GM18499 (cell line): ENCODE measurements at regions not wholly inside any gene's neighbourhood (a gene's known extent, or its start where the extent isn't known, plus 50 kb on each side); places are given as distances from the start of the nearest gene placed in this dataset.

Source experiments
- ATAC-seq: cut with Tn5 transposase; IDR thresholded peaks from one replicate; pipeline ENCODE4 v1.9.1; 2021; ENCODE audit warnings: moderate number of reproducible peaks; ENCODE audit not compliant: insufficient read depth, unreplicated experiment

DNA sequence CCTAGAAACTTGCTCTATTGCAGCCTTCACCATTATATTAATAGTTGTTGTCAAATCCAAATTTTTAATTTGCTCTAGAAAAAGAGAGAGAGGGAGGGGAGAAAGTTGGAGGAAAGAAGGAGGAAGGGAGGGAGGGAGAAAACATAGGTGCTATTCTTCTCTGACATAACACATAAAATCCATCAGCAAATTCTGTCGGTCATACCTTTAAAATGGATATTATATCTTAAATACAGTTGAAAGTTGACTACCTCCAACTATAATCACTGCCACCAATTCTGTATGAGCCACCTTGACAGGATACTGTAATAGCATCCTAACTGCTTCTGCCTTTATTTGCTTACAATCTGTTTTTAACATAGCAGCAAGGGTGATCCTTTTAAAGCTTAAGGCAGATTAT lies 314.7 kb upstream of the ALCAM start:
- ATAC-seq, result no peak

DNA sequence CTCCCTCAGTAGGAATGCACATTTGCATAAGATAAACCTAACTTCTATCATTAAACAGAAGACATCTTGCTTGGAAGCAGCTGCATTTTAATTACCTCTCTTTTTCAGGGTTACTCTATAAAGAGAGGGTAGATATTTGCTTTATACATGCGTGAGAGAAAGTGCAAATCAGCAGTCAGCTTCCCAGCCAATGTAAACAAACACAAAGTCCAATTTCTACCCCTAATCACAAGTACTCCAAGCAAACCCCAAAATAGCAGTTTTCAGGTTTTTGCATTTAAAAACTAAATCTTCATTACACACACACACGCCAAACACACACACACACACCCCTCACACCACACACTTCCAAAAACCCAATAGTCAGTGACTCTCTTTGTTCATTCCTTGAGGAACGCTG lies 303.9 kb upstream of the ALCAM start:
- no peak for ATAC-seq

DNA sequence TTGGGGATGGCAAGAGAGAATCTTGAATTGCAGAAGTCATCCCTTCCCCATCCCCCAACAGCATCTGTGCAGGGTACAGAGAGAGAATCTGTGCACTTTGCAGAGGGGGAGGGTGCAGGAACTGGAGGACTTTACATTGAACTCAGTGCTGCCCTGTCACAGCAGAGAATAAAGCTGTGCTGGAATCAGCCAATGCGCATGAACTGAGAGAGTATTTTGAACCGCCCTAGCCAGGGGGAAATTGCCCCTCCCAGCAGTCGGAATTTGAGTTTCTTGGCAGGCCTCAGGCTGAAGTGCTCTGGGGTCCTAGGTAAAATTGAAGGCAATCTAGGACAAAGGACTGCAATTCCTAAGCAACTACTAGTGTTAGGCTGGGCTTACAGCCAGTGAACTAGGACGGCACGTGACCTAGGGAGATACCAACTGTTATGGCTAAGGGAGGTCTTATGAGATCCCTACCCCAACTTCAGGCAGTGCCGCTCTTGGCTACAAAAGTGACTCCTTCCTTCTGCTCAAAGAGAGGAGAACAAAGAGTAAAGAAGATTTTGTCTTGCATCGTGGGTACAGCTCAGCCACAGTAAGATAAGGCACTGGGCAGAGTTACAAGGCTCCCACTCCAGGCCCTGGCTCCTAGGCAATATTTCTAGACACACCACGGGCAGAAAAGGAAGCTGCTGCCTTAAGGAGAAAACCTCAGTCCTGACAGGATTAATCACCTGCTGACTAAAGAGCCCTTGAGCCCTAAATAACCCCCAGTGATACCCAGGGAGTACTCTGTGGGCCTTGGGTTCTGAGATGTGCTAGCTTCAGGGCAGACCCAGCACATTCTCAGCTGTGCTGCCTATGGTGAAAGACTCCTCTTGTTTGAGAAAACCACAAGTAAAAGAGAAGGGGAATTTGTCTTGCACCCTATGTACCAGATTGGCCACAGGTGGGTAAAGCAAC lies 300.5 kb upstream of the ALCAM start:
- no peak for ATAC-seq

DNA sequence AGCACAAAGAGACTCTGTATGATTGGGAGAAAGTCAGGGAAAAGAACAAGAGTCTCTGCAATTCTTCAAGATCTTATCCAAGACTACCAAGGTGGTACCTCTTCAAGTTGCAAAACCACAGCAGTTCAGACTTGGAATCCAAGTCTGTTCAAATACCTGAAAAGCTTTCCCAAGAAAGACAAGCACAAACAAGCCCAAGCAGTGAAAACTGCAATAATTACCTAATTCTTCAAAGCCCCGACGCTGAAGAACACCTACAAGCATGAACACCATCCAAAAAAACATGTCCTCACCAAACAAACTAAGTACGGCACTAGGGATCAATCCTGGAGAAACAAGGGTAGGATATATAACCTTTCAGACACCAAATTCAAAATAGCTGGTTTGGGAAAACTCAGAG lies 299.3 kb upstream of the ALCAM start:
- no peak for ATAC-seq

DNA sequence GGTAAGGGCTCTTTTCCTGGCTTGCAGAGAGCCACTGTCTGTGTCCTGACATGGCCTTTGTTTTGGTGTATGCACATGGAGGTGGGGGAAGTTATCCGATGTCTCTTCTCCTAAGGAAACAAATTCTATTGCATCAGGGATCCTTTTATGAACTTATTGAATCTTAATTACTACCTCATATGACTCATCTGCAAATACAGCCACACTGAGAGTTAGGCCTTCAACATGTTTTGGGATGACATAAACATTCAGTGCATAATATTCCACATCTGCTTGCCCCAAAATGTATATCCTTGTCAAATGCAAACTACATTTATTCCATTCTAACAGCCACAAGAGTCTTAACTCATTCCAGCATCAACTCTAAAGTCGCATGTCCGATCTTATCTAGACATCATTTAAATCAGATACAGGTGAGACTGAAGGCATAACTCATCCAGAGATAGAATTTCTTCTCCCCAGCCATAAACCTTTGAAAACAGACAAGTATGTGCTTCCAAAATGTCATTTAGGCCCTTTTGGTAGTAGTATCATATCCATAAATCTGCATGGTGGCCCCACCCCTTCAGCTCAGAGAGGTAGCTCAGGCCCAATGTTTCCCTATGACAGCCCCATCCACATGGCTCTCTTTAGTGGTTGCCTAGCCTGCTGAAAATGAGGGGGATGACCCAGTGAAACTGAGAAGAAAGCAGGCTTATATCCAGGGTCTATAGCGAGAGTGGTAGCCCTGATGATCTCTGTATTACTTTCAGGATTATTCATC lies 289.5 kb upstream of the ALCAM start:
- no peak for ATAC-seq

DNA sequence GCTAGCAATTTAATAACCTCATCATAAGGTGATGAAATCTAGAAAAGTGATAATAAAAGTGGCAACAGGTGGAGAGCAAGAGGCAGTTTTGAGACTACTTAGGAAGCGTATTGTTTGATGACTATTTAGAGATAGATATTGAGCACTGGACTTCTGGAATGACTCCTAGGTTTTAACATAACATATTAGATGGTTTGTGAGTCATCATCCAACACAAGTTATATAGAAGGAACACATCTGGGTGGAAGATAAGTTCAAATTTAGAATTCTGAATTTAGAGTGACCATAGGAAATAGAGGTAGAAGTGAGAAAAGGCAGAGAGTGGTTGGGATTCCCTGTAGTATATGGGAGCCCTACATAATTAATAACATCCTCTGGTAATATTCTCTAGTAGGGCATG lies 282.8 kb upstream of the ALCAM start:
- no peak for ATAC-seq

DNA sequence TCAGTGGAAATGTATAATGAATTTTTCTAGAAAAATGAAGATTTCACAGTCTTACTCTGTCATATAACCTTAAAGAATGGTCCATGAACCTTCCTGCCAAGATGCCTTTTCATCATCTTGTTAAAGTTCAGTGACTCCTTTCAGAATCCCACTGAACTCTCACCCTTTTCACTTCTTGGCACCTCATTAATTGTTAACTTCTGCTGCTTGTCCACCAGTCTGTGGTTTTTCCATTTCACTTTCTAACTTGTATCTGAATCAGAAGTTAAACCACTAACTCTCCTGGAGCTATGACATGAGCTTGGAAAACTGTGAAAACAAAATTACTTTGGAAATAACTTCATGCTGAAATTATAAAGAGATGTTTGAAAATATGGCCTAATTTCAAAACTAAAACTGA lies 281.2 kb upstream of the ALCAM start:
- no peak for ATAC-seq

DNA sequence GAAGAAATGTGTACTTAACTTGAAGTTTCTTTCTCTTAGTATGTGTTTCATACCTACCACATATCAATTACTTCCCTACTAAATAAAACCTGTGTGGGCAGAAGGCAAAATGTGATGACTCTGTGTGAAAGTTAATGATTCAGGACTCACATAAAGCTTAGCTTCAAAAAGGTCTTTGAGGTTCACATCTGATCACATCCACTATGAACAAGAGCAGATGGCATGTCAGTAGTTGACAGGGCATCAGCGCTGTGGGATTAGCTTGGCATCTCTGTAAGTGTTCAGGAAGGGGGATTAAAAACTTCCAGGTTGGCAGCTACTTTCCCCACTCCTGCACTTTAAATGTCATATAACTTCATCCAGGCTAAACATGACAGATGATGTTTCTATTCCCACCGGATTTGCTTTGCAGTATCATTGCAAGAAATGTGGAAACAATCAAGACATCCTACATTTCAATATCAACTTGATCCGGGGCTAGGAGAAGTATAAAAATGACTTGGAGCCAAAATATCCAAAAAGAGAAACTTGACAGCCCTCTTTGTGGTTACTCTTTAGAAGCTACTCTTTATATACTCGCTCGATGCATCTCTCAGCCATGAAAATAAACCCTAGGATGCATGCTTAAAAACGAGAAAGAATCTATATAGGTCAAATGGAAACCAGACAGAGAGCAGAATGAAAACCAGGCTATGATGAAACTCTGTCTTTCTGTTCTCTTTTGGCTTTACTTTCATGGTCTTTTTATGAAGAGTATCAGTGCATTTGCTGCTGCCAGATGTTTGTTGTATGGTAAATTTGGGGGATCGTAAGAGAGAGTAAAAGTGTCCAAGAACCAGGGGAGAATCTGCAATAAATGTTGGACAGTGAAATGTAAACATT lies 273.1 kb upstream of the ALCAM start:
- no peak for ATAC-seq

DNA sequence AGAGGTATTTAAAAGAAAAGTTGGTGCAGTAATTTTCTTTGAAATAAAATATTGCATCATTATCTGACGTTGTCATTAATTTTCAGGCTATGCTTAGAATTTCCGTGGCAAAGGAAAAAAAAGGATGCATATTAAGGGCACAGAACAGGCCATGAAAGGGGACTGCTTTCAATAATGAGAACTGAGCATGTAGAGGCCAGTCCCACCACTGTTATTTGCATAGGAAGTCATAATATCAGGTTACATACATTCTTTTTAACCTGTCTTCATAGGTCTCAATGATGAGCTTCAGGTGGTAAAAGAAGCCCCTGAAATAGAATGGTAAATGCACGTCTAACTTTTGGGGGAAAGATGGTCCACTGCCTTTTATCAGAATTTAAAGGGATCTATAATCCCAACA lies 272.1 kb upstream of the ALCAM start:
- no peak for ATAC-seq

DNA sequence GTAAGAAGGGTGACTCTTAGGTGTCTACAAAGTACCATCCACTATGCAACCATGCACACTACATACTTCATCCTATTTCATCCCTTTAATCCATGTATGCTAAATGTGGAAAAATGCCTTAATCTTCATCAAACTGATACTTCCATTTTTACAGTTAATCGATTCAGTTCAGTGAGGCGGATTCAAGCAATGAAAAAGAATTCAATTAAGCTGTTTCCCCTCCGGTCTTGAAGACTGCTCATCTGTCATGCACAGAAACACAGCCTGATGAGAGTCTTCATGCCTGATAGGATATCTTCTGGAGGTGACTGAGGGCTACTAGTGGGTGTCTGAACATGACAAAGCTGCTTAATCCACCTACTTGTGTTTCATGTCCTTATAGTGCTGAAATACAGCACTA lies 270.6 kb upstream of the ALCAM start:
- no peak for ATAC-seq

DNA sequence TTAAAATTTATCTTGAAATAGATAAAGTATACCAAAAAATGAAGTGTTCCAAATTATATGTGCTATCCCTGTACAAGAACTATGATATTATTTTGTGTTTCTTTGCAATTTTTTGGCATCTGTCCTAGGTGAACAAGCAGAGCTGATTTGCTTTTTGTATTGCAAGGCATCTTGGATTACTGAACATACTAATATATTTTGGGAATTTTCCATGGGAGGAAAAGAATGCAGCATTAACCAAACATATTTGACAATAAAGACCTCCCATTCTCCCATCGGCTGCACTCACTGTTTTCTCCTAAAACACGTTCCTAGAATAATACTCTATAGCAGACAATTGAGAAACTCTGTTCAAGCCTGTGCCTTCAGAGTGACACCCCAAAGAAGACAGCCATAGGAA lies 265.1 kb upstream of the ALCAM start:
- no peak for ATAC-seq

DNA sequence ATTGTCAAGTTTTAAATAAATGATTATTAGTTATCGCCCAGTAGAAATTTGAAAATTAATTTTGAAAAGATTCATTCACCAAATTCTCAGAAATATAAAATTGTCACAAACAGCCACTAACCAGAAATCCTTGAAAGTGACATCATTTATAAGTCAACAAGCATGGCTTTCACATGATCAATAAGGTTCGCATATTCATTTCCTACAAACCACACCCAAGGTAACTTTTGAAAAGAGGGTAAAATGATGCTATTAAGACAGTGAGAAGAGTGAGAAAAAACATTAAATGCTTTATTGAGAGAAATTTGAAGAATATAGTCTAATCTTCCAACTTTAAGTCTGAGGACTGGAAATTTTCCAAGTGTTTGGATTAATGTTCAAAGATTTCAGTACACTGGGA lies 263.6 kb upstream of the ALCAM start:
- ATAC-seq, result no peak

DNA sequence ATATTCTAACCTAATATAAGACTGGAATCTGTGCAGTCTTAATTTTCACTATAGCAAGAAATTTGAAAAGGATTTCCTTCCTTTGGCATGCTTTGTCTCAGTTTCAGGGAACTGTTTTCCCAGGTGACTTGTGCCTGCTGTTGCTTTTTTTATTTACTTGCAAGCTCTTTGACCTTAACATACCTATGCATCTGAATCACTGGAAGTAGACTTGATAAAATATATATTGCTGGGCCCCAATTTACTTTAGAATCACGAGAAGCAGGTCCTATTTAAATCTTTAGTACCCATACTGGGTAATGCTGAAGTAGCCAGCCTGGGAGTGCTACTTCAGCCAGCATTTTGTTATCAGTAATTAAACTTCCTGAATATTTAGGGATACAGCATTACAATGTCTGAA lies 257.9 kb upstream of the ALCAM start:
- no peak for ATAC-seq

DNA sequence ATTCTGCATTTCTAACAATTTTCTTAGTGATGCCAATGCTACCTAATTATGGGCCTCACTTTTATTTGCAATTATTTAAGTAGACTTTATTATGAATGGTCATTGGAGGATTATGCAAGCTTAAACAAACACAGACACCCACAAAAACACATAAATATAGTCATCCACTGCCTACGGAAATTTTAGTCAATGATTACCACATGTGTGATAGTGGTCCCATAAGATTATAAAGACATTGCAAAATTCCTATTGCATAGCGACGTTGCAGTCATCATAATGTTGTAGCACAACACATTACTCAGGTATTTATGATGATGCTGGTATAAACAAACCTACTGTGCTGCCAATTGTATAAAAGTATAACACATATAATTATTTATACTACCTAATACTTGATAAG lies 247.8 kb upstream of the ALCAM start:
- no peak for ATAC-seq

DNA sequence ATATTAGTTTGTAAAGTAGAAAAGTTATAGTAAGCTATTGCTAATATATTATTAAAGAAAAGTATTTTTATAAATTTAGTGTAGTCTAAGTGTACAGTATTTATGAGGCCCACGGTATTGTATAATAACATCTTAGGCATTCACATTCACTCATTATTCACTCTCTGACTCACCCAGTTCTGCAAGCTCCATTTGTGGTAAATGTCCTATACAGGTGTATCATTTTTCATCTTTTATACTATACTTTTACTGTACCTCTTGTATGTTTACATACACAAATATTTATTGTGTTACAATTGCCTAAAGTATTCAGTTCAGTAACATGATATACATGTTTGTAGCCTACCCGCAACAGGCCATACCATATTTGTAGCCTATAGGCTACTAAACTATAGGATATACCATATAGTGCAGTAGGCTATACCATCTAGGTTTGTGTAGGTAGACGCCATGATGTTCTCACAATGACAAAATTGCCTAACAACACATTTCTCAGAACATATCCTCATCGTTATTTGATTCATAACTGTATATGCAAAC lies 246.8 kb upstream of the ALCAM start:
- no peak for ATAC-seq

DNA sequence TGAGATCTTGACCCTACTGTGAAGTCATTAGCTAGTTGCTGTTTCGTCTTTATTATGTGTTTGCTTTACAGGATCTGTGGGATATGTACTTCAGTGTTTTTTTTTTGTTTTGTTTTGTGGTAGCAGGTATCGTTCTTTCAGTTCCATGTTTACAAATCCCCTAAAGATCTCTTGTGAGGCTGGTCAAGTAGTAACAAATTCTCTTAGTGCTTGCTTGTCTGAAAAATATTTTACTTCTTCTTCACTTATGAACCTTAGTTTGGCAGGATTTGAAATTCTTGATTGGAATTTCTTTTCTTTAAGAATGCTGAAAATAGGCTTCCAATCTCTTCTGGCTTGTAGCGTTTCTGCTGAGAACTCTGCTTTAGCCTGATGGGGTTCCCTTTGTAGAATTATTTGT lies 235.8 kb upstream of the ALCAM start:
- no peak for ATAC-seq

DNA sequence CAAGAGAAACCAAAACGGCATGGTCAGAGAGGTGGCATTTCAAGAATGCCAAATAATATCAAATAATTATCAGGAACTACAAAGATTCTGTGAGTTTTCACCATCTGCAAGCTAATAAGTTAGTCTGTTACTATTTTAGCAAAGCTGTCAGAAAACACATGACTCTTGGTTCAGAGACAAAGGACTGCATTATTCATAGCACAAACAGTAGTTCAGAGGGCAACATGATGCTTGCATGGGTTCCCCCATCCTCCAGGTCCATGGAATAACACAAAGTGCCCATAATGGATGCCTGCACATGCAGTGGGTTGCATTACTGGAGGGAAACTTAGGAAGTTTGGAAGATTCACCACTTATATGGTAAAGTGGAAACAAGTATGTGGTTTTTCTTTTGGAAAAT lies 228.8 kb upstream of the ALCAM start:
- no peak for ATAC-seq

DNA sequence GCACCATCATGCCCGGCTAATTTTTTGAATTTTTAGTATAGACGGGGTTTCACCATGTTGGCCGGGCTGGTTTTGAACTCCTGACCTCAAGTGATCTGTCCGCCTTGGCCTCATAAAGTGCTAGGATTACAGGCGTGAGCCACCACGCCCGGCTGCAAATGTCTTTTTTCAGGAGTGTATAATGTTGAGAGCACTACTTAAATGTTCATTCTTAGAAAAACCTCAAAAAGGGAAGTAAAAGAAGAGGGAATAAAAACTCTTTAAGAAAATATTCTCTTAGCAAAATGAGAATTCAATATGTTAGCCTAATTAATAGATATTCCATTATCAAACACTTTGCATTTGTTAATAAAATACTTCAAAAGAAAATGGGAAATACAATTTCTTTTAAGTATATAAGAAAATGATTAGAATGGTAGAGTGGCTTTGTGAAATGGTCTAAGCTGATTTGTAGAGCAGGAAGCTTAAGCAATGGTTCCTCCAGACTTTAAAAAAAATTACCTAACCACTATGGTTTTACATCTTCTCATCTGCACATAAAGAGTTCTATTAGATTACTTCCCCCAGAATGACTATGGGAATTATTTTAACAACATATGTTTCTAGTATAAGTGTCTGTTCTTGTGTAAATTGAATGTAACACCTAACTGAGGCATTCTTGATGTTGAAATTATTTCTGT lies 226.7 kb upstream of the ALCAM start:
- no peak for ATAC-seq

DNA sequence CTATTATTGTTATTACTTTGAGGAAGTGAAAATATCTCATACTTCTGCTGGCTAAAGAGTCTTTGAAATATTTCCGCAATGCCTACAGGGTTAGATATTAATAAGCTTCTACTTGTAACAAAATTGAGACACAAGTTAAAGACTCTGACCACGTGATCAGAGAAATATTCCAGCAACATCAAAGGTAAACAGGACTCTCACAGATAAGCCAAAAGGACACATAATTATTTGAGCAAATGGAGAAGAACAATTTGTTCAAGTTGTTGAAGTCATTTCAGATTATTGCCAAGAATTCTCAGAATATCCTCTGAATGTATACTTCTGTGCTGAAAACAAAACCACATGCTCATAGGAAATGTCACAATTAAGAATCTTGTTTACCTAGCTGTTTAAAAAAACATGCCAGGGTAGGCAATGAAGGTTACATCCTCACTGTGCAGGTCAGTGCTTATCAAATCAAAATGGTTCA lies 225.8 kb upstream of the ALCAM start:
- no peak for ATAC-seq

DNA sequence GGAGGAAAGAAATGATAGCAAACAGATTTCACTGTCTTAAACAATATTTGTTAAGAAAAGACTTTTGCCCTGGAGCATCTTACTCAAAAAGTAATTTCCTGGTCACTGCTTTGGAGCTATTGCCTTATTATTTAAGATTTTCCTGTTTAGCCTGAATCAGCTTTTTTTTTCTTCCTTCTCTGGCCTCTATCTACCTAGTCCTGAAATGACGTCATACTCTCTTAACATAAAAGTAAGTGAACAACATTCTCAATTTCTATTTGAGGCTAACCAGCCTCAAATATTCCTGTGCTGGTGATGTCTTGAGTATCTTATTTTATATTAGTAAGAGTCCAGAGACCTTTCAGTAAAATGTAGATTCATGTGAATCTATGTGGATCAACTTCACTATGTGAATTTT lies 221.9 kb upstream of the ALCAM start:
- no peak for ATAC-seq
